KMS-11 (cell line): ENCODE measurements at regions not wholly inside any gene's neighbourhood (a gene's known extent, or its start where the extent isn't known, plus 50 kb on each side); places are given as distances from the start of the nearest gene placed in this dataset.

Source experiments
- H2AFZ ChIP-seq: fragments of 200-600 bp; sonication (generic); 2 replicates; pipeline ENCODE4 v1.6.1; 2016; ENCODE audit warnings: antibody characterized with exemption, mixed run types, low read depth
- H3K27ac ChIP-seq: fragments of 200-600 bp; sonication (generic); 2 replicates; pipeline ENCODE4 v1.6.1; 2016; ENCODE audit warnings: mild to moderate bottlenecking, mixed run types
- H3K27me3 ChIP-seq: fragments of 200-600 bp; sonication (generic); 2 replicates; pipeline ENCODE4 v1.6.1; 2017; ENCODE audit warnings: mild to moderate bottlenecking, low read depth, mixed run types, moderate library complexity; ENCODE audit not compliant: insufficient read depth
- H3K36me3 ChIP-seq: fragments of 200-600 bp; sonication (generic); 2 replicates; pipeline ENCODE4 v1.6.1; 2017; ENCODE audit warnings: mild to moderate bottlenecking, mixed run types; ENCODE audit not compliant: insufficient read depth
- H3K4me1 ChIP-seq: fragments of 200-600 bp; sonication (generic); 2 replicates; pipeline ENCODE4 v1.6.1; 2016; ENCODE audit warnings: mild to moderate bottlenecking, low read depth, mixed run types; ENCODE audit not compliant: poor library complexity, severe bottlenecking
- H3K4me2 ChIP-seq: fragments of 200-600 bp; sonication (generic); 2 replicates; pipeline ENCODE4 v1.7.0; 2016; ENCODE audit warnings: mild to moderate bottlenecking, mixed run types
- H3K4me3 ChIP-seq: fragments of 200-600 bp; sonication (generic); IDR thresholded peaks from 2 replicates; pipeline ENCODE4 v1.6.1; 2017; ENCODE audit warnings: low read depth, low read length, mixed read lengths; ENCODE audit not compliant: insufficient read depth
- H3K79me2 ChIP-seq: fragments of 200-600 bp; sonication (generic); 2 replicates; pipeline ENCODE4 v1.6.1; 2016; ENCODE audit warnings: low read depth, mixed run types; ENCODE audit not compliant: insufficient read depth
- H3K9ac ChIP-seq: fragments of 200-600 bp; sonication (generic); 2 replicates; pipeline ENCODE4 v1.6.1; 2016; ENCODE audit warnings: mild to moderate bottlenecking, mixed run types
- H4K20me1 ChIP-seq: fragments of 200-600 bp; sonication (generic); 2 replicates; pipeline ENCODE4 v1.6.1; 2016; ENCODE audit warnings: mild to moderate bottlenecking, mixed run types; ENCODE audit not compliant: insufficient read depth
- TF ChIP-seq, protein P1 (sequence below): fragments of 200-600 bp; sonication (generic); conservative IDR thresholded peaks from 2 replicates; pipeline ENCODE4 v1.6.1; 2017; ENCODE audit warnings: low read depth, mild to moderate bottlenecking, antibody characterized with exemption, low read length, moderate library complexity, mixed read lengths

DNA sequence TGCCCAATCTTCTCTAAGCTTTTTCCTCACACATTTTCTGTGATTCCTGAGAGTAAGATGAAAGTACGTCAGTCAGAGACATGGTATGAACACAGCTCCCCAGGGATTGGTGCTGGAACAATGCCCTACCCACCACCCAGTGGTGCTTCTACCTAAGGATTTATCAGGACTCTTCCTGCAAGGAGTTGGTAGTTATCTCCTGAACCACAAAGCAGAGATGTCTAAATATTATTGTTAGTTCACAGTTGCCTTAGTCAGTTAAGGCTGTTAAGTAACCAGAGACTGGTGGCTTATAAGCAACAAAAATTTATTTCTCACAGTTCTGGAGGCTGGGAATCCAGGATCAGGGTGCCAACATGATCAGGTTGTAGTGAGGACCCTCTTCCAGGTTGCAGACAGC lies 60.3 kb upstream of the CCDC85A start:
- Histone ChIP-seq H3K36me3 (no peaks in the 10 kb centered on the region), H3K4me1 (no peaks in the 10 kb centered on the region), H3K9ac (no peak overlapping the region), H3K4me3 (no peak overlapping the region), H2AFZ (no peak overlapping the region), H4K20me1 (no peaks in the 10 kb centered on the region), H3K27ac (no peak overlapping the region), H3K79me2 (no peaks in the 10 kb centered on the region), H3K4me2 (no peak overlapping the region), H3K27me3 (no peaks in the 10 kb centered on the region)
- TF ChIP-seq, protein P1, sequence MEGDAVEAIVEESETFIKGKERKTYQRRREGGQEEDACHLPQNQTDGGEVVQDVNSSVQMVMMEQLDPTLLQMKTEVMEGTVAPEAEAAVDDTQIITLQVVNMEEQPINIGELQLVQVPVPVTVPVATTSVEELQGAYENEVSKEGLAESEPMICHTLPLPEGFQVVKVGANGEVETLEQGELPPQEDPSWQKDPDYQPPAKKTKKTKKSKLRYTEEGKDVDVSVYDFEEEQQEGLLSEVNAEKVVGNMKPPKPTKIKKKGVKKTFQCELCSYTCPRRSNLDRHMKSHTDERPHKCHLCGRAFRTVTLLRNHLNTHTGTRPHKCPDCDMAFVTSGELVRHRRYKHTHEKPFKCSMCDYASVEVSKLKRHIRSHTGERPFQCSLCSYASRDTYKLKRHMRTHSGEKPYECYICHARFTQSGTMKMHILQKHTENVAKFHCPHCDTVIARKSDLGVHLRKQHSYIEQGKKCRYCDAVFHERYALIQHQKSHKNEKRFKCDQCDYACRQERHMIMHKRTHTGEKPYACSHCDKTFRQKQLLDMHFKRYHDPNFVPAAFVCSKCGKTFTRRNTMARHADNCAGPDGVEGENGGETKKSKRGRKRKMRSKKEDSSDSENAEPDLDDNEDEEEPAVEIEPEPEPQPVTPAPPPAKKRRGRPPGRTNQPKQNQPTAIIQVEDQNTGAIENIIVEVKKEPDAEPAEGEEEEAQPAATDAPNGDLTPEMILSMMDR, result no peak

DNA sequence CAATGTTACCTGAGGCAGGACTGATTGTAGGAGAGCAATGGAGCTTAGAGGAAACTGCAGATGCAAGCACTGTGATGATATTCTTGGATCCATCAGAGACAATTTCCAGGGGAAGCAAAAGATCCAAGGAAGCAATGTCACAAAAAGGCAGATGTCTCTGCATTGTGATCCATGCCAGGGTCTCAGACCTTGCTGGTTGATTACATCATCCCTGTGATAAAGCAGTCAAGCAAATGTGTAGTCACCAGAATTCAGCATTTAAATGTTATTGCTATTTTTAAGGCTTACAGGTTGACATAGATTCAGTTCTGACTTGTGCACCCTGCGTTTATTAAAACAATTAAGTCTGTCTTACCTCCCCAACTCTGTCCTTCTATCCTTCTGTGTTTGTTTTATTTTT lies 56.8 kb upstream of the CCDC85A start:
- Histone ChIP-seq H3K9ac (no peak overlapping the region), H3K27me3 (no peaks in the 10 kb centered on the region), H3K79me2 (no peaks in the 10 kb centered on the region), H3K4me3 (no peak overlapping the region), H2AFZ (no peak overlapping the region), H4K20me1 (no peaks in the 10 kb centered on the region), H3K4me1 (no peaks in the 10 kb centered on the region), H3K4me2 (no peak overlapping the region), H3K36me3 (no peaks in the 10 kb centered on the region), H3K27ac (no peak overlapping the region)
- TF ChIP-seq, protein P1, result no peak

DNA sequence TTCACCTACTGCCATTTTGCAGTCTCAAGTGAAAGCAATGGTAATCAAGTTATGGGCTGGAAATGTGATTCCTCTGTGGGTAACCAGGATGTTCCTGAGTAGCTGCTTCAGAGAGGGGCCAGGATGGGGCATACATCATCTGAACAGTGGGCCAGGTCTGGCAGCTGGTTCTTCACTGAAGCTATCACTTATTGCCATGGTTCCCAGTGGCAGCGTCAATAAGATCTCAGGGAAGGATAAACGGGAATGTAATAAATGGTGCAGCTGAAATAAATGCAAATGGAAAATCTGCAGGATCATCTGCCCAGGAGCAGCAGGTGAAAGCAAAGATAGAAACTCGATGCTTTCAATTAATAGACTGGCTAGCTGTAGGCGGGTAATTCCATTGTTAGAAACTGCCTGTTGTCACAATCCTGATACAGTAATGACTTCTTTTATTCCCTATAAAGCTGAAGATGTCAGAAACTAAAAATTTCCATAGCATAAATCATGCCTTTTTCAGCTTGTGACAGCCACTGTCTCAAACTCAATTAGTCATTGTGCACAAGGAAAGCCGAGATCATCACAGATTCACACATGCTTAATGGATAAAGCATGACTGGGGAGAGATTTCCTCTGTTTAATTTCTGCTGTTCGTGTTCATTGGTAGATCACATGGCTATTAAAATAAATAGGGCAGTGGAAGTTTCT lies 56.2 kb upstream of the CCDC85A start:
- no peak overlapping the region for H2AFZ ChIP-seq
- H3K4me2 ChIP-seq, result no peak overlapping the region
- H3K4me1 ChIP-seq, result no peaks in the 10 kb centered on the region
- H4K20me1 ChIP-seq, result no peaks in the 10 kb centered on the region
- TF ChIP-seq, protein P1, result no peak
- no peak overlapping the region for H3K4me3 ChIP-seq
- no peak overlapping the region for H3K9ac ChIP-seq
- H3K79me2 ChIP-seq, result no peaks in the 10 kb centered on the region
- no peaks in the 10 kb centered on the region for H3K36me3 ChIP-seq
- no peak overlapping the region for H3K27ac ChIP-seq
- H3K27me3 ChIP-seq, result no peaks in the 10 kb centered on the region

DNA sequence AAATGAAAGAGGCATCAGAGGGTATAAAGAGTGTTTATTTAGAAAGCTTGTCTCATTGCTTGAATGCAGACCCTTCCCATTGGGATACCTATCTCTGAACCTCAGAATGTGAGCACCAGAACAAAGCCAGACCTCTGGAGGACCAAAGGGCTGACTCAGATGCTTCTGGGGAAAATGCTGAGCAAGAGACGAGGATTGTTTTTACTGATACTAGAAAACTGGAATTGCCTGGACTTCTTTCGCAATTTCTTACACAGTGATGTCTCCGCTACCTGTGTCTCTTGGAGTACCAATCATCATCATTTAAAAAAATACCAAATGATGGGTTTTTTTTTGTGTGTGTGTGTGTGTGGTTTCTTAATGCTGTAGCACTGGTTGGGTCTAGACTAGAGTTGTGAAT lies 55.6 kb upstream of the CCDC85A start:
- no peak overlapping the region for H2AFZ ChIP-seq
- H3K4me3 ChIP-seq, result no peak overlapping the region
- no peaks in the 10 kb centered on the region for H3K4me1 ChIP-seq
- no peaks in the 10 kb centered on the region for H3K36me3 ChIP-seq
- H4K20me1 ChIP-seq, result no peaks in the 10 kb centered on the region
- TF ChIP-seq, protein P1, result no peak
- no peaks in the 10 kb centered on the region for H3K27me3 ChIP-seq
- no peak overlapping the region for H3K27ac ChIP-seq
- no peak overlapping the region for H3K4me2 ChIP-seq
- H3K79me2 ChIP-seq, result no peaks in the 10 kb centered on the region
- no peak overlapping the region for H3K9ac ChIP-seq
